ENCODE measurements at regions not wholly inside any gene's neighbourhood (a gene's known extent, or its start where the extent isn't known, plus 50 kb on each side); places are given as distances from the start of the nearest gene placed in this dataset.

DNA sequence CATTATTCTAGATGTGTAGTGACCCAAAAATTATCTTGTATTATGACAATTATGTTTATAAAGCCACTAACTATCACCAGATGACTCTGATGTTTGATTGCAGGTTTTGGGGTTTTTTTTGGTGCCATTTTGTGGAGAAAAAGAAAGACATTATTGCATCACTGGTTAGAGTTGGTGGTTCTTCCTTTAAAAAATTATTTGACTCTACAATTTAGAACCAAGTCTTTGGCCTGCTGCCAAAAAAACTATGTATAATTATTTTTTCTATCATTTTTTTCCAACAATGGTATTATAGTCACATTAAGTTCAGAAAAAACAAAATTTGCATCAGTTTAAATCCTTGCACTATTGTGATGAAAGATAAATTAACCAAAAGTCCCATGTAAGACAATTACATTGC, 258.6 kb upstream of the GRM7 start:
- no peak overlapping the region for H2AFZ ChIP-seq (ENCODE audit: low read depth, low read length)
- no peak overlapping the region for H3K4me3 ChIP-seq (ENCODE audit: low read length)
- H3K9me2 ChIP-seq (ENCODE audit: insufficient read depth, low read length), result no peaks in the 10 kb centered on the region
- H3F3A ChIP-seq (ENCODE audit: insufficient read depth, low read length, poor library complexity, severe bottlenecking), result no peaks in the 10 kb centered on the region
- H3K4me2 ChIP-seq (ENCODE audit: low read length), result no peak overlapping the region
- H4K20me1 ChIP-seq (ENCODE audit: insufficient read depth), result no peaks in the 10 kb centered on the region
- H3K27ac ChIP-seq (ENCODE audit: low read length), result no peak overlapping the region
- no peaks in the 10 kb centered on the region for H3K9me3 ChIP-seq (ENCODE audit: low read length)
- no peak overlapping the region for H3K9ac ChIP-seq (ENCODE audit: low read length)
- H3K27me3 ChIP-seq (ENCODE audit: insufficient read depth, low read depth, low read length), result no peaks in the 10 kb centered on the region
- H3K79me2 ChIP-seq (replicated peaks; ENCODE audit: insufficient read depth, low read length), result no peaks in the 10 kb centered on the region
- TF ChIP-seq SMC3 (conservative IDR thresholded peaks at IDR 0.05; ENCODE audit: poor library complexity) (no peak), RAD21 (conservative IDR thresholded peaks at IDR 0.05) (no peak), POLR2AphosphoS5 (IDR thresholded peaks at IDR 0.05) (no peak), EP300 (conservative IDR thresholded peaks at IDR 0.05; ENCODE audit: poor library complexity, severe bottlenecking) (no peak), EZH2 (IDR thresholded peaks at IDR 0.05; ENCODE audit: borderline replicate concordance, insufficient read depth, low read length, poor library complexity, severe bottlenecking) (no peak), TAF1 (IDR thresholded peaks at IDR 0.05; ENCODE audit: low read depth) (no peak), MXI1 (conservative IDR thresholded peaks at IDR 0.05; ENCODE audit: poor library complexity, severe bottlenecking) (no peak)
- TF ChIP-seq, protein P1, sequence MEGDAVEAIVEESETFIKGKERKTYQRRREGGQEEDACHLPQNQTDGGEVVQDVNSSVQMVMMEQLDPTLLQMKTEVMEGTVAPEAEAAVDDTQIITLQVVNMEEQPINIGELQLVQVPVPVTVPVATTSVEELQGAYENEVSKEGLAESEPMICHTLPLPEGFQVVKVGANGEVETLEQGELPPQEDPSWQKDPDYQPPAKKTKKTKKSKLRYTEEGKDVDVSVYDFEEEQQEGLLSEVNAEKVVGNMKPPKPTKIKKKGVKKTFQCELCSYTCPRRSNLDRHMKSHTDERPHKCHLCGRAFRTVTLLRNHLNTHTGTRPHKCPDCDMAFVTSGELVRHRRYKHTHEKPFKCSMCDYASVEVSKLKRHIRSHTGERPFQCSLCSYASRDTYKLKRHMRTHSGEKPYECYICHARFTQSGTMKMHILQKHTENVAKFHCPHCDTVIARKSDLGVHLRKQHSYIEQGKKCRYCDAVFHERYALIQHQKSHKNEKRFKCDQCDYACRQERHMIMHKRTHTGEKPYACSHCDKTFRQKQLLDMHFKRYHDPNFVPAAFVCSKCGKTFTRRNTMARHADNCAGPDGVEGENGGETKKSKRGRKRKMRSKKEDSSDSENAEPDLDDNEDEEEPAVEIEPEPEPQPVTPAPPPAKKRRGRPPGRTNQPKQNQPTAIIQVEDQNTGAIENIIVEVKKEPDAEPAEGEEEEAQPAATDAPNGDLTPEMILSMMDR (IDR thresholded peaks at IDR 0.05; ENCODE audit: poor library complexity, severe bottlenecking), result no peak
- TF ChIP-seq, protein P2, sequence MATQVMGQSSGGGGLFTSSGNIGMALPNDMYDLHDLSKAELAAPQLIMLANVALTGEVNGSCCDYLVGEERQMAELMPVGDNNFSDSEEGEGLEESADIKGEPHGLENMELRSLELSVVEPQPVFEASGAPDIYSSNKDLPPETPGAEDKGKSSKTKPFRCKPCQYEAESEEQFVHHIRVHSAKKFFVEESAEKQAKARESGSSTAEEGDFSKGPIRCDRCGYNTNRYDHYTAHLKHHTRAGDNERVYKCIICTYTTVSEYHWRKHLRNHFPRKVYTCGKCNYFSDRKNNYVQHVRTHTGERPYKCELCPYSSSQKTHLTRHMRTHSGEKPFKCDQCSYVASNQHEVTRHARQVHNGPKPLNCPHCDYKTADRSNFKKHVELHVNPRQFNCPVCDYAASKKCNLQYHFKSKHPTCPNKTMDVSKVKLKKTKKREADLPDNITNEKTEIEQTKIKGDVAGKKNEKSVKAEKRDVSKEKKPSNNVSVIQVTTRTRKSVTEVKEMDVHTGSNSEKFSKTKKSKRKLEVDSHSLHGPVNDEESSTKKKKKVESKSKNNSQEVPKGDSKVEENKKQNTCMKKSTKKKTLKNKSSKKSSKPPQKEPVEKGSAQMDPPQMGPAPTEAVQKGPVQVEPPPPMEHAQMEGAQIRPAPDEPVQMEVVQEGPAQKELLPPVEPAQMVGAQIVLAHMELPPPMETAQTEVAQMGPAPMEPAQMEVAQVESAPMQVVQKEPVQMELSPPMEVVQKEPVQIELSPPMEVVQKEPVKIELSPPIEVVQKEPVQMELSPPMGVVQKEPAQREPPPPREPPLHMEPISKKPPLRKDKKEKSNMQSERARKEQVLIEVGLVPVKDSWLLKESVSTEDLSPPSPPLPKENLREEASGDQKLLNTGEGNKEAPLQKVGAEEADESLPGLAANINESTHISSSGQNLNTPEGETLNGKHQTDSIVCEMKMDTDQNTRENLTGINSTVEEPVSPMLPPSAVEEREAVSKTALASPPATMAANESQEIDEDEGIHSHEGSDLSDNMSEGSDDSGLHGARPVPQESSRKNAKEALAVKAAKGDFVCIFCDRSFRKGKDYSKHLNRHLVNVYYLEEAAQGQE (IDR thresholded peaks at IDR 0.05; ENCODE audit: borderline replicate concordance), result no peak
- no peaks in the 10 kb centered on the region for H3K36me3 ChIP-seq (ENCODE audit: insufficient read depth, low read length)

DNA sequence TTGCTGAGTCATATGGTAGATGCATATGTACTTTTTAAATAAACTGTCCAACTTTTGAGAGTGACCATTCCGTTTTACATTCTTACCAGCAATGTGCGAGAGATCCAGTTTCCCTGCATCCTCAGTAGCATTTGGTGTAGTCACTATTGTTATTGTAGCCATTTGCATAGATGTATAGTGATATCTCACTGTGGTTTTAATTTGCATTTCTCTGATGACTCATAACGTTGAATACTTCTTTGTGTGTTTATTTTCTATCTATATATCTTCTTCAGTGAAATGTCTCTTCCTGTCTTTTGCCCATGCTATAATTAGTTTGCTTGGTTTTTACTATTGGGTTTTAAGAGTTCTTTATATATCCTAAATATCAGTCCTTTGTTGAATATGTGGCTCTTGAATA, 255.7 kb upstream of the GRM7 start:
- no peak overlapping the region for H2AFZ ChIP-seq (ENCODE audit: low read depth, low read length)
- H3K27ac ChIP-seq (ENCODE audit: low read length), result no peak overlapping the region
- no peaks in the 10 kb centered on the region for H3K27me3 ChIP-seq (ENCODE audit: insufficient read depth, low read depth, low read length)
- no peaks in the 10 kb centered on the region for H3K36me3 ChIP-seq (ENCODE audit: insufficient read depth, low read length)
- H3K9me2 ChIP-seq (ENCODE audit: insufficient read depth, low read length), result no peaks in the 10 kb centered on the region
- H3K9me3 ChIP-seq (ENCODE audit: low read length), result no peaks in the 10 kb centered on the region
- no peaks in the 10 kb centered on the region for H4K20me1 ChIP-seq (ENCODE audit: insufficient read depth)
- H3K9ac ChIP-seq (ENCODE audit: low read length), result no peak overlapping the region
- no peak for TF ChIP-seq EZH2 (IDR thresholded peaks at IDR 0.05; ENCODE audit: borderline replicate concordance, insufficient read depth, low read length, poor library complexity, severe bottlenecking)
- no peak for TF ChIP-seq RAD21 (conservative IDR thresholded peaks at IDR 0.05)
- no peak for TF ChIP-seq POLR2AphosphoS5 (IDR thresholded peaks at IDR 0.05)
- TF ChIP-seq EP300 (conservative IDR thresholded peaks at IDR 0.05; ENCODE audit: poor library complexity, severe bottlenecking), result no peak
- no peak for TF ChIP-seq TAF1 (IDR thresholded peaks at IDR 0.05; ENCODE audit: low read depth)
- no peak for TF ChIP-seq SMC3 (conservative IDR thresholded peaks at IDR 0.05; ENCODE audit: poor library complexity)
- TF ChIP-seq MXI1 (conservative IDR thresholded peaks at IDR 0.05; ENCODE audit: poor library complexity, severe bottlenecking), result no peak
- H3K4me3 ChIP-seq (ENCODE audit: low read length), result no peak overlapping the region
- H3F3A ChIP-seq (ENCODE audit: insufficient read depth, low read length, poor library complexity, severe bottlenecking), result no peaks in the 10 kb centered on the region
- no peak overlapping the region for H3K4me2 ChIP-seq (ENCODE audit: low read length)
- no peaks in the 10 kb centered on the region for H3K79me2 ChIP-seq (replicated peaks; ENCODE audit: insufficient read depth, low read length)
